Heart left ventricle (tissue), 16 donors: ENCODE measurements at regions not wholly inside any gene's neighbourhood (a gene's known extent, or its start where the extent isn't known, plus 50 kb on each side); places are given as distances from the start of the nearest gene placed in this dataset.

Experiments
- ATAC-seq, 4 donors: fragments of 200-7000 bp; cut with Tn5 transposase; one replicate each; pipeline ENCODE4 v1.9.1; 2020 to 2022; ENCODE audit warnings: moderate library complexity in 4 of 4, mild to moderate bottlenecking in 3 of 4, moderate number of reproducible peaks in 1 of 4
- DNase-seq, 5 donors: peaks; one replicate each; pipeline ENCODE4 v3.0.0-alpha.2; 2020
- H3K27ac ChIP-seq, 12 donors: fragments of 200-600 bp; sonication (generic) in 4 of 12; one replicate each; pipeline versions ENCODE4 v1.5.0 to v1.8.0; 2016 to 2022; ENCODE audit warnings: mild to moderate bottlenecking in 2 of 12
- H3K27me3 ChIP-seq, 9 donors: fragments of 200-600 bp; sonication (generic) in 2 of 9; one replicate each; pipeline versions ENCODE4 v1.5.1 to v1.8.0; 2016 to 2022; ENCODE audit warnings: mild to moderate bottlenecking in 3 of 9
- H3K36me3 ChIP-seq, 9 donors: fragments of 200-600 bp; sonication (generic) in 2 of 9; one replicate each; pipeline versions ENCODE4 v1.5.0 to v1.8.0; 2018 to 2022; ENCODE audit warnings: mild to moderate bottlenecking in 2 of 9
- H3K4me1 ChIP-seq, 12 donors: fragments of 200-600 bp; sonication (generic) in 4 of 12; one replicate each; pipeline versions ENCODE4 v1.5.0 to v1.8.0; 2016 to 2022; ENCODE audit warnings: mild to moderate bottlenecking in 3 of 12
- H3K4me3 ChIP-seq, 12 donors: fragments of 200-600 bp; sonication (generic) in 4 of 12; one replicate each; pipeline versions ENCODE4 v1.5.0 to v1.8.0; 2017 to 2022; ENCODE audit warnings: mild to moderate bottlenecking in 9 of 12, moderate library complexity in 4 of 12
- H3K9me3 ChIP-seq, 12 donors: fragments of 200-600 bp; sonication (generic) in 4 of 12; one replicate each; pipeline versions ENCODE4 v1.5.0 to v1.8.0; 2016 to 2022; ENCODE audit warnings: mild to moderate bottlenecking in 1 of 12
- POLR2A ChIP-seq, 2 donors: fragments of 450-650 bp; IDR thresholded peaks; one replicate each; pipeline ENCODE4 v1.6.1; 2017; ENCODE audit warnings: antibody characterized with exemption in 2 of 2, mild to moderate bottlenecking in 2 of 2, moderate library complexity in 2 of 2
- WGBS, 4 donors: extraction: QIAGEN DNeasy Blood & Tissue Kit in 2 of 4; methylation state at CpG; one replicate each; pipeline versions ENCODE4 v1.1.5 to v1.1.7; 2013 to 2018; 5-methylcytosine and 5-hydroxymethylcytosine counted together
- intact Hi-C, 10 donors: fragments of 100-400 bp; cut with DNase I; formaldehyde crosslinking; loops; one replicate each; pipeline versions ENCODE4 v1.11.1 to v1.14.2; 2022
- TF ChIP-seq, protein P1 (sequence below), 12 donors: fragments of 200-600 bp; sonication (generic) in 4 of 12; IDR thresholded peaks; one replicate each; pipeline versions ENCODE4 v1.5.0 to v1.8.0; 2018 to 2022; ENCODE audit warnings: antibody characterized with exemption in 12 of 12, mild to moderate bottlenecking in 5 of 12
- donor health status: ischemic (EF 13 %, LVEDD 7.1; RV severe dilation, severe dysfunction).
- donor health status: healthy with polysubstance abuse.
- donor health status: DM: no; HTN: yes; CAD: no.
- donor health status: DM: no; HTN: no; CAD: no.
- donor health status: ischemic (EF 25% LVEDD 6.9; RV normal size, moderate dysfunction).
- donor health status: ischemic (EF 25% LVEDD 5.7; RV mildly dilated, moderate dysfunction).
- donor health status: healthy.
- donor health status: DM: yes; HTN: yes; CAD: no.
- donor health status: ischemic (EF 35%, LVEDD 5.7; RV mildly dilated, moderate dysfunction).
- donor health status: nonischemic (EF 11% LVEDD 7.7; RV severe dilation, severe dysfunction).
- donor health status: DM: yes; HTN: yes; CAD: no.
- donor health status: PGD.
- donor health status: ischemic (EF 29% LVEDD 5.4; RV normal size, mild dysfunction).
- donor health status: nonischemic (EF 23%, LVEDD 6.1; RV moderate dilation, normal function).

DNA sequence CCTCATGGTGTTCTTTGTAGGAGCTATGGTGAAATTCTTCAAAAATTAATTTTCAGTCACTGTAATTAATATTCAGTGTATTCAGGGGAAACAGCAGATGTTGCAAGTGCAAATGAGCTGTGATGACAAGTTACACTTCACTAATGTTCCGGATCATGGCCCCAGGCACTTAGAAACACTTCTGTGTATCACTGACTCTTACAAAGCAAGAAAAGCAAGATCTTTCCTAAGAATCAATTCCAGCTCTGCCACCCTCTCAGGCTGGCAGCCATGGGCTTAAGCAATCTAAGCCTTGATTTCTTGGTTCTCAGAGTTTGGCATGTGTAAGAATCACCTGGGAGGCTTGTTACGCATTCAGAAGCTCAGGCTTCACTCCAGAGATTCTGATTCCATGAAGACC lies 78.0 kb downstream of the MARCHF4 start:
- Histone ChIP-seq H3K36me3 (no peaks in the 10 kb centered on the region), H3K4me3 (no peak overlapping the region), H3K27me3 (peaks cover 0 to 10% (median 0%) of the 10 kb centered on the region in 9 donors), H3K27ac (no peak overlapping the region), H3K4me1 (no peaks in the 10 kb centered on the region), H3K9me3 (no peaks in the 10 kb centered on the region)
- WGBS, 4 donors: 88 to 93% (median 90%) methylated on average over 2 of the region's 2 CpGs
- ATAC-seq (no peak), DNase-seq (no peak)
- no peak for TF ChIP-seq POLR2A (IDR thresholded peaks at IDR 0.05)
- TF ChIP-seq, protein P1, sequence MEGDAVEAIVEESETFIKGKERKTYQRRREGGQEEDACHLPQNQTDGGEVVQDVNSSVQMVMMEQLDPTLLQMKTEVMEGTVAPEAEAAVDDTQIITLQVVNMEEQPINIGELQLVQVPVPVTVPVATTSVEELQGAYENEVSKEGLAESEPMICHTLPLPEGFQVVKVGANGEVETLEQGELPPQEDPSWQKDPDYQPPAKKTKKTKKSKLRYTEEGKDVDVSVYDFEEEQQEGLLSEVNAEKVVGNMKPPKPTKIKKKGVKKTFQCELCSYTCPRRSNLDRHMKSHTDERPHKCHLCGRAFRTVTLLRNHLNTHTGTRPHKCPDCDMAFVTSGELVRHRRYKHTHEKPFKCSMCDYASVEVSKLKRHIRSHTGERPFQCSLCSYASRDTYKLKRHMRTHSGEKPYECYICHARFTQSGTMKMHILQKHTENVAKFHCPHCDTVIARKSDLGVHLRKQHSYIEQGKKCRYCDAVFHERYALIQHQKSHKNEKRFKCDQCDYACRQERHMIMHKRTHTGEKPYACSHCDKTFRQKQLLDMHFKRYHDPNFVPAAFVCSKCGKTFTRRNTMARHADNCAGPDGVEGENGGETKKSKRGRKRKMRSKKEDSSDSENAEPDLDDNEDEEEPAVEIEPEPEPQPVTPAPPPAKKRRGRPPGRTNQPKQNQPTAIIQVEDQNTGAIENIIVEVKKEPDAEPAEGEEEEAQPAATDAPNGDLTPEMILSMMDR (IDR thresholded peaks at IDR 0.05): no peak
- intact Hi-C loops: no loop called here

DNA sequence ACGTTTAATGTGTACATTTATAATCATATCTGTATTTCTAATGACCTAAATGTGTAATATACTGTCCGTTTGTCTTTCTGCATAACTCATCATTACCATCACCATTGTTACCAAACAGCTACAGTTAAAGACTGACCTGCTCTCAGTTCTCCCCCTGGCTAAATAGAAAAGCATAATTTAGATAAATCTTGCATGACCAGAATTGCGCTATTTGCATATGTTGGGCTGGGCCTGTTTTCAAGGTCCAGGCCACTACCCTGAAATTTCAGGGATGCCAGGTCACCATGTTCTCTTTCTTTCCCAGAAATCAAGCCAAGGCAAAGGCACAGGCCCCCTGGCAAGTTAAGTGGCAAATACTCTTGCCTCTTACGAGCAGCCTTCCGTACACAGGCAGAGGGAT lies 78.4 kb downstream of the MARCHF4 start:
- intact Hi-C loops: no loop called here
- no peak for TF ChIP-seq POLR2A (IDR thresholded peaks at IDR 0.05)
- TF ChIP-seq, protein P1 (IDR thresholded peaks at IDR 0.05): no peak
- ATAC-seq: no peak
- Histone ChIP-seq H3K27ac (no peak overlapping the region), H3K4me1 (no peaks in the 10 kb centered on the region), H3K36me3 (no peaks in the 10 kb centered on the region), H3K9me3 (no peaks in the 10 kb centered on the region), H3K4me3 (no peak overlapping the region), H3K27me3 (peaks cover 0 to 11% (median 0%) of the 10 kb centered on the region in 9 donors)
- DNase-seq: no peak
- WGBS, 4 donors: 94 to 97% (median 96%) methylated on average over 3 to 5 of the region's 5 CpGs

DNA sequence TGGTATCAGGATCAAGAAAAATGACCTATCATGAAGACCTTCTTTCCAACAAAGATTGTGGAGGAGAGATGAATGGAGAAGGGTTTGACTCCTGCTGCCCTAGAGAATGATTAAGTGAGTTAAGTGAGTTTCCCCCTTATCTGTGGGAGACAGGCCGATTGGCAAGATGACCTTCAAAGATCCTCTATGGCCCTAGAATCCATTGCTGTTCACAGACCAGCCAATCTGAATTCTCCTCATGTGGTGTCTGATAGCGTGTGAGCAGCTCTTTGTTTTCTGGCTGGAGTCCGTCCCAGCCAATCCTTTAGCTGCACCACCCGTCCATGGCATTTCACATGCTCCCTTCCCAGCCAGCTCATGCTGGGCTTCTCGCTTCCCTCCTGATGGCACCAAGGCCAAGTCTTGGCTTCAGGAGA lies 79.4 kb downstream of the MARCHF4 start:
- 49 to 68% (median 59%) methylated on average over 5 of the region's 5 CpGs for WGBS, 4 donors
- no peak overlapping the region for H3K27ac ChIP-seq
- intact Hi-C loops: no loop called here
- H3K27me3 ChIP-seq: peaks cover 0 to 11% (median 0%) of the 10 kb centered on the region in 9 donors
- H3K4me1 ChIP-seq: no peaks in the 10 kb centered on the region
- no peak overlapping the region for H3K4me3 ChIP-seq
- TF ChIP-seq, protein P1 (IDR thresholded peaks at IDR 0.05): no peak
- no peak for TF ChIP-seq POLR2A (IDR thresholded peaks at IDR 0.05)
- H3K36me3 ChIP-seq: no peaks in the 10 kb centered on the region
- no peak for ATAC-seq
- DNase-seq: no peak
- H3K9me3 ChIP-seq: no peaks in the 10 kb centered on the region

DNA sequence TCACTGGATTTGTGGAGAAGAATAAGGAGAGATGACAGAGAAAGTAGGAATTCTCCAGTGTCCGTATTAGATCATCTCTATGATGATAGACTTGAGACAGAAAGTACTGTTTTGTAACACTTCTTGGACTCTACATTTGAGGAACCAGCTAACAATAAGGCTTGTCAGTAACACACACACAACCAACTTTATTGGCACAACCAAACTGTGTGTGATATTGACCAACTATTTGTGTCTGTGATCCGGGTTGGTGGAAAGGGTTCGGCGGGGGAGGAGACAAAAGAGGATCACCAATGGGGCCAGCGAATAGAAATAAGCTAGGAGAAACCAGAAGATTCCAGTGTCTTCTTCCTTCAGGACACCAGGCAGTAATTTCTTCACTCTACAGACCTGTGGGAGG lies 79.8 kb downstream of the MARCHF4 start:
- Histone ChIP-seq H3K9me3 (no peaks in the 10 kb centered on the region), H3K4me3 (no peak overlapping the region), H3K4me1 (no peaks in the 10 kb centered on the region), H3K36me3 (no peaks in the 10 kb centered on the region), H3K27me3 (peaks cover 0 to 11% (median 0%) of the 10 kb centered on the region in 9 donors), H3K27ac (no peak overlapping the region)
- 95 to 97% (median 96%) methylated on average over 5 of the region's 5 CpGs for WGBS, 4 donors
- no peak for DNase-seq
- TF ChIP-seq POLR2A (IDR thresholded peaks at IDR 0.05): no peak
- TF ChIP-seq, protein P1 (IDR thresholded peaks at IDR 0.05): no peak
- intact Hi-C loops: no loop called here
- ATAC-seq: no peak
